ENCODE measurements at regions not wholly inside any gene's neighbourhood (a gene's known extent, or its start where the extent isn't known, plus 50 kb on each side); places are given as distances from the start of the nearest gene placed in this dataset.

DNA sequence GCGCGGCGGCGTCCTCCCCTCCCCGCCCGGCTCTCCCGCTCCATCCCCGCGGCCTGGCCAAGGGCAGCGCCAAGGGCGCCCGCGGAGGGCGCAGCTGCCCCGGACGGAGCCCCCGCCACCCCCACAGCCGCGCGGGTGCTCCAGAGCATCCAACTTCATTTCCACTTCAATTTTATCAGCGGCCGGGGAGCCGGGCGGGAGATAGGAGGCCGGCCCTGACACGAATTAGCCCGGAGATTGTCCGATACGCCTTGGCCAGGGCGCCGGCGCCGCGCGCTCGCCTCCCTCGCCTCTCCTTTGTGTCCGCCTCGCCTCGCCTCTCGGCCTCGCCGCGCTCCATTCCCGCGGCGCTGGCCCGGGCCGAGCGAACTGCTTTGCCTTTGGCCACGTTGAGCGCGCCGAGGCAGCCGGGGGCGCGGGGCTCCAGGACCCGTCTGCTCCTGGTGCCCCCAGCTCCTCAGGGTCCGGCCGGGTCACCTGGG is 129.1 kb upstream of the LHX1 start:
- TF ChIP-seq, protein P1, sequence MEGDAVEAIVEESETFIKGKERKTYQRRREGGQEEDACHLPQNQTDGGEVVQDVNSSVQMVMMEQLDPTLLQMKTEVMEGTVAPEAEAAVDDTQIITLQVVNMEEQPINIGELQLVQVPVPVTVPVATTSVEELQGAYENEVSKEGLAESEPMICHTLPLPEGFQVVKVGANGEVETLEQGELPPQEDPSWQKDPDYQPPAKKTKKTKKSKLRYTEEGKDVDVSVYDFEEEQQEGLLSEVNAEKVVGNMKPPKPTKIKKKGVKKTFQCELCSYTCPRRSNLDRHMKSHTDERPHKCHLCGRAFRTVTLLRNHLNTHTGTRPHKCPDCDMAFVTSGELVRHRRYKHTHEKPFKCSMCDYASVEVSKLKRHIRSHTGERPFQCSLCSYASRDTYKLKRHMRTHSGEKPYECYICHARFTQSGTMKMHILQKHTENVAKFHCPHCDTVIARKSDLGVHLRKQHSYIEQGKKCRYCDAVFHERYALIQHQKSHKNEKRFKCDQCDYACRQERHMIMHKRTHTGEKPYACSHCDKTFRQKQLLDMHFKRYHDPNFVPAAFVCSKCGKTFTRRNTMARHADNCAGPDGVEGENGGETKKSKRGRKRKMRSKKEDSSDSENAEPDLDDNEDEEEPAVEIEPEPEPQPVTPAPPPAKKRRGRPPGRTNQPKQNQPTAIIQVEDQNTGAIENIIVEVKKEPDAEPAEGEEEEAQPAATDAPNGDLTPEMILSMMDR (IDR thresholded peaks at IDR 0.05): no peak
- TF ChIP-seq POLR2A (IDR thresholded peaks at IDR 0.05): no peak

Measured in tibial nerve (tissue), 3 donors.